Astrocyte of the cerebellum (primary cell): ENCODE measurements at regions not wholly inside any gene's neighbourhood (a gene's known extent, or its start where the extent isn't known, plus 50 kb on each side); places are given as distances from the start of the nearest gene placed in this dataset.
"Not testable (repeated sequence)": the region's sequence is repeated elsewhere in the genome, so short reads cannot be mapped to it uniquely, and the experiment has no call there.

Experiments used
- DNase-seq: peaks from one replicate; pipeline ENCODE4 v3.0.0-alpha.2; 2011; ENCODE audit warnings: low read depth
- H3K4me3 ChIP-seq: 2 replicates; pipeline ENCODE4 v1.5.1; 2011; ENCODE audit warnings: mild to moderate bottlenecking, low read depth, low read length, moderate library complexity
- CTCF ChIP-seq: IDR thresholded peaks from 2 replicates; pipeline ENCODE4 v1.5.1; 2012; ENCODE audit warnings: low read length, low read depth, moderate library complexity, mild to moderate bottlenecking; ENCODE audit errors: missing control alignments
- in situ Hi-C: cut with HindIII; loops from 2 replicates; pipeline ENCODE4 v1.10.0; 2017; ENCODE audit warnings: low sequenced_read_pairs

DNA sequence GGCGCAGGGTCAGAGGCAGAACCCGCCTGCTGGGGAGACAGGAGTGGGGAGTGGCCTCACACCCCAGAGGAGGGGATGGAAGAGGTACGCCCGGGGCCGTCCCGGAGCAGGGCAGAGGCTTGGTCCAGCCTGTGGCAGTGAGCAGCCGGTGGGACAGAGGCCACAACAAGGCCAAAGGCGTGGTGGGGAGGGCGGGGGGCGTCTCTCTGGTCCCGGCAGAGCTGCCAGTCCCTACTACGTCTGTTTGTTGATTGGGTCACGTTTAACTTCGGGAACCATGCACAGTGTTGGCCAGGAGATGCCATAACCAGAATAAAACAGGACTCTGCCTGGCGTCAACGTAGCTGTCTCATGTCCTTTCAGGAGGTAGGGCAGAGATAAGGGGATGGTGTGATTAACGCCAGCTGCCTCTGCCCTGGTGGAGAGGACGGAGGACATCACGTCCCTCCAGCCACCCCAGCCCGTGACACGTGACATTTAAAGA, 192.8 kb downstream of the BANP start:
- in situ Hi-C loops: no loop called here
- TF ChIP-seq CTCF: no peak
- H3K4me3 ChIP-seq: no peak overlapping the region
- no peak for DNase-seq

DNA sequence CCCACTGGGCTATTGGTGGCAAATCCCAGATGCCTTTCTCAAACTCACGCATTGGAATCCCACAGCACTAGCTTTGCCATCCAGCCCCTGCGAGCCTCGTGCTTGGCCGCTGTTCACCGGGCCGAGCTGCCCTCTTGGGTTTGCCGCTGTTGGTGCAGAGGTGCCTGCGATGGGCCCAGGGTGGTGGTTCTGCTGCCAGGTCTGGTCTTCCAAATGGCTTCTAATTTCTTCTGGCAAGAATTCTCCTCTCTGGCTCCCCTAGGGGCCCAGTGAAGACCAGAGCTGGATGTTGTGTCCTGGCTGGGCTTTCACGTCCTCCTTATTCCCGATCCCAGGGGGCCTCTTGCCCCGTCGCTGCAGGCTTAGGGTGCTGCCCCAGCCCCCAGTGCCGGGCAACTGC, 194.1 kb downstream of the BANP start:
- in situ Hi-C loops, DNase-seq, H3K4me3 ChIP-seq: not testable (repeated sequence)
- TF ChIP-seq CTCF: peak; percentile 31

GRCh38 chr16:88145824-88146405, 194.7 kb downstream of the BANP start:
- DNase-seq, in situ Hi-C loops, H3K4me3 ChIP-seq: not testable (repeated sequence)

DNA sequence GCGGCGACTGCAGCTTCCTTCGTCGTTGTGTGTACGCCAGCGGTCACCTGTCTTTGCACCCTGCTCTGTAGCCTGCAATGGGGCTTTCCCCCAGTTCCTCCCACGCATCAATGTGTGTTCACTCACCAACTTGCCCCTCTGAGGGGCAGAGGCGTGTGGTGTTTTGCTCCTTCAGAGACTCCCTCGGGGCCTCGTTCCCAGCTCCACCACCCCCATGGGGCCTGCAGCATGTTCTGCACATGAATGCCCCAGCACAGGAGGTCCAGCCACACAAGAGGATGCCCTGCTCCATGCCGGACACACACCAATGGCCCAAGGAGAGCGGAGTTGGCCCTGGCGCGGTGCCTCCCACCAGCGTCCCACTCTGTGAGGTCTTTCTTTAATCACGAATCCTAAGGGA, 196.8 kb downstream of the BANP start:
- in situ Hi-C loops, DNase-seq, H3K4me3 ChIP-seq: not testable (repeated sequence)

DNA sequence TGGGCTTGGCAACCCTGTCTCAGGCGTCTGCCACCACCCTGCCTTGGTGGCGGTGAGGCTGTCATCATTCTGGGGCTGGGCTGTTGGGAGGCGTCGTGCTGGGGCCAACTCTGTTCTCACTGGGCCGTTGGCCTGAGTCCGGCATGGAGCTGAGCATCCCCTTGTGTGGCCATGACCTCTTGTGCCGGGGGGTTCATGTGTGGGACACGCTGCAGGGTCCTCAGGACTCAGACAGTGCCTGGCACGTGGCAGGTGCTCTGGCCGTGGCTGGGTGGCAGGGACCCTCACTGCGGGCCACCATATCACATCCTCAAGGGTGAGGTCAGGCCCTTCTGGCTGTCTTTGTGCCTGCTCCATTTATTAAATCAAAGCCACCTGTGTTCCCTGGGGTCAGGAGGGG, 197.4 kb downstream of the BANP start:
- H3K4me3 ChIP-seq, in situ Hi-C loops, DNase-seq: not testable (repeated sequence)

DNA sequence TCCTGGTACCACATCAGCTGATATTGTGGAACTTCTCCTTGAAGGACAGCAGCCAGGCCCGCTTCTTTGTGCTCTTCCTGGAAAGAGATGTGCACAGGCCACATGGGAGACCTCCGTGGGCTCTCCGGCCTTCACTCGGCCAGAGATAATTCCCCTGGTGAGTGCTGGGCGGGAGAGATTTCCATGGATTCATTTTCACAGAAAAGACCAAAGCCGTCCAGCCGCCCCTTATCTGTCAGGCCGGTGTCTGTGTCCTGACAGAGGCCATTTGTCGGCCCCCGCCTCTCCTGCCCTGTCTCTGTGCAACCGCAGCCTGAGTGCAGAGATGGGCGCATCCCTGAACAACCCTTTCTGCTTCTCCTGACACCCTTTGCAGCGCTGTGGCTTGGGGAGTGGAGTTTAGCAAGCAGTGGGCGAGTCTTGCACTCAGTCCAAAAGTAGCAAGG, 197.9 kb downstream of the BANP start:
- in situ Hi-C loops, H3K4me3 ChIP-seq, DNase-seq: not testable (repeated sequence)

- DNase-seq, H3K4me3 ChIP-seq, in situ Hi-C loops: not testable (repeated sequence)
Observed at GRCh38 chr16:88149663-88150062, 198.4 kb downstream of the BANP start.

GRCh38 chr16:88150456-88151128, 199.4 kb downstream of the BANP start:
- H3K4me3 ChIP-seq, DNase-seq, in situ Hi-C loops: not testable (repeated sequence)

DNA sequence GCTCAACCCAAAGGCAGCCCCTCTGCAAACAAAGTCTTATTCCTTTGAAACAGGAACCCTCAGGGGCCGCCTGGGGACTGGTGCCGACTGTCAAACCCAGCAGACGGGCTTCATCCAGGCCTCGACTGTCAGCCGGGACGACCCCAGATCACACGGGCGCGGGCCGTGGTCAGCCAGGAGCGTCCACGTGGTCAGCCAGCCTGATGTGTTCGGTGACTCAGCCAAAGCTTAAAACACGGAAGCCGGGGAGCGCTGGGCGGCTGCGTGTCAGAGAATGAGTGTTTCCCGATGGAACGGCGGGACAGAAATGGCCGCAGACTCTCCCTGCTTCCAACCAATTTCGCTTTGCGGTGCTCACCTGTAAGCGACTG, 199.9 kb downstream of the BANP start:
- DNase-seq, in situ Hi-C loops, H3K4me3 ChIP-seq: not testable (repeated sequence)

DNA sequence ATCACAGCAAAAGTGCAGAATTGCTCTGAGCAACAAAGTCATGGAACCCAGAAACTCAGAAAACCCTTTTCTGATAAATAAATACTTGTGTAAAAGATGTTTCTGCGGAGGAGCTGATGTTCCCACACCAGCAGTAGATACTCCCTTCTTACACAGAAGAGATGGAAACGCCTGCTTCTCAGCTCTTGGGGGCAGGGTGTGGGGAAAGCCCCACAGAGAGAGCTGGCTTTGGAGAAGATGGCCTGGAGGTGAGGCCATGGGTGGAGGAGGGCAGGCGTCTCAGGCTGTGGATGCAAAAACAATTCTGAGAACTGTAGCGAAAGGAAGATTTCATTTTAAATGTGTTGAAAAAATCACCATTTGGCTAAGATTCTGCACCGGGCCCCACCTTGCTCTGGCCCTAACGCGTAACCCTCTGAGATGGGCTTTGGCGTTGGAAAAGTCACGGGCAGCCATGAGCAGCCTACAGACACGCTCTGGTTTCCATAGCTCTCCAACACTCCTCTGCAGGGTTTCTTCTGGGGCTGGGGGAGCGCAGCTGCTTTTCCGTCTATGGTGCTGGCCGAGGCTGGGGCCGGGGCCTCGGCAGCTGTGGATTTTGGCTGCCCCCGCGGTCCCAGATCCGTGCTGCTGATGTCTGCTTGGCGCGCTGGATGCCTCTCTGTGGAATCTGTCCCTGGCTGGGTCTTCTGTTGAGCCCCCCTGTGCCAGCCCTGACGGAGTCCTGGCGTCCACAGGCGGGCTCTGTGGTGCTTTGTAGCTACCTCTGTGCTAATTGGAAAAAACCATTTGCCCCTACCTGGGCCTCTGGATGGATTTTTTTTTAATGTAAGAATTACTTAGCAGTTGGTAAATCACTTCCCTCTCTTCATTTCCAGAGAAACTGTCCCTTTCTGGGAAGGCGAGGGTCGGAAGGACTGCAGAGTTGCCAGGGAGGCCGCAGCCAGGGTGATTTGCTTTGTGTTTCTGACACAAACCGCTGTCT, 200.9 kb downstream of the BANP start:
- DNase-seq, in situ Hi-C loops, H3K4me3 ChIP-seq: not testable (repeated sequence)

GRCh38 chr16:88152879-88153278, 201.6 kb downstream of the BANP start:
- in situ Hi-C loops, H3K4me3 ChIP-seq, DNase-seq: not testable (repeated sequence)

DNA sequence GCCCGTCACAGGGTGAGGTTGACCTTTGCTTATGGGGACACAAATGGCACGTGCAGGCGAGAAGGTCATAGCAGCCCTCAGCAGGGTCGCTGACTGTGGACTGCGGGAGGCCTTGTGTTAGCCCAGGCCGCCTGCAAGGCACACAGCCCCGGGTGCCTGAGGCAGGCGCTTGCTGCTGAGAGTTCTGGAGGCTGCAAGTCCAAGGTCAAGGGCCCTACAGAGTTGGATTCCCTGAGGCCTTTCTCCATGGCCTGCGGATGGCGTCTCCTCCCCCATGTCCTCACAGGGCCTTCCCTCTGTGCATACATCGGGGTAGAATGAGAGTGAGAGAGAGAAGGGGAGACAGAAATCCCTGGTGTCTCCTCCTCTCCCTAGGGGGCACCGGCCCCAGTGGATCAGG, 202.3 kb downstream of the BANP start:
- in situ Hi-C loops, DNase-seq, H3K4me3 ChIP-seq: not testable (repeated sequence)

GRCh38 chr16:88154886-88155285, 203.7 kb downstream of the BANP start:
- in situ Hi-C loops, DNase-seq, H3K4me3 ChIP-seq: not testable (repeated sequence)

DNA sequence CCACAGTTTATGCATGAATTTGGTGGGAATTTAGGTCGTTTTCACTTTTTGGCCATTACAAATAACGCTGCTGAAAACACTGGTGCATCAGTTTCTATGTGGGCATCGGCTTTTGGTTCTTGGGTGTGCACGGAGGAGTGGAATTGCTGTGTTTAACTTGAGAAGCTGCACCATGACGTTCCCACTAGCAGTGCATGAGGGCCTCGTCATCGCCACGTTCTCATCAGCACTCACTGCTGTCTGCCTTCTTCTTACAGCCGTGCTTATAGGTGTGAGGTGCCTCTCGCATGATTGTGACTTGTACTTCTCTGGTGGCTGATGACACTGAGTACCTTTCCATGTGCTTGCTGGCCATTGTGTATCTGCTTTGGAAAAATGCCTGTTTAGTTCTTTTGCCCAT, 204.4 kb downstream of the BANP start:
- DNase-seq, in situ Hi-C loops, H3K4me3 ChIP-seq: not testable (repeated sequence)
